COLO829 (cell line): ENCODE measurements at regions not wholly inside any gene's neighbourhood (a gene's known extent, or its start where the extent isn't known, plus 50 kb on each side); places are given as distances from the start of the nearest gene placed in this dataset.

Experiments
- DNase-seq: peaks from one replicate; pipeline ENCODE4 v3.0.0; 2012; ENCODE audit warnings: low spot score

DNA sequence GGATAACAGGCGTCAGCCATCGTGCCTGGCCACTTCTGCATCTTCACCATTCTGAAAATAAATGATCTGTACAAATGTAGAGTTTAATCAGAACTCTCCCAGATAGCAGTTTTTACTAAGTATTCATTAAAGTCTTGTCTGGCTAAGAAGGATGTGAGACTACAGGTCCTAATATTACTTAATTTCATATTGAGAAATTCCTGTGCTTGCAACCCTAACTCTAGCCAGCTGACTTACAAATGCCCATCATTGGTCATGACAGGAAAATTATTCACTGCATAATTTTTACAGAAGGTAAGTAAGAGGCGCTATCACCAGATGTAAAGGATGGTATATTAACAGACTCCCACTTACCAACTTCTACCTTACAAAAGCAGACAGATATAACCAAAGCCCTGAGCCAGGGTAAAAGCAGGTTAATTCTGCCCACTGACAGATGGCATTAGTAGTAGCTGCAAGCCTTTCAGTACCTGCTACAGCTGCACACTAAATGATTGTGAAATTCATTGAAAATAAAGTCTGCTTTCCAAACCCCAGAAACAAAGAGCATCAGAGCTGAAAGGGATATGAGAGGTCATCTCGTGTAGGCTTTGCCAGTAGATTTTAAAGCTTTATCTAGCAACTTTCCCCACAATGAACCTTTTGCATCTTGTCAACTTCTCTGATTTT is 55.9 kb upstream of the FOXN2 start:
- DNase-seq = no peak

DNA sequence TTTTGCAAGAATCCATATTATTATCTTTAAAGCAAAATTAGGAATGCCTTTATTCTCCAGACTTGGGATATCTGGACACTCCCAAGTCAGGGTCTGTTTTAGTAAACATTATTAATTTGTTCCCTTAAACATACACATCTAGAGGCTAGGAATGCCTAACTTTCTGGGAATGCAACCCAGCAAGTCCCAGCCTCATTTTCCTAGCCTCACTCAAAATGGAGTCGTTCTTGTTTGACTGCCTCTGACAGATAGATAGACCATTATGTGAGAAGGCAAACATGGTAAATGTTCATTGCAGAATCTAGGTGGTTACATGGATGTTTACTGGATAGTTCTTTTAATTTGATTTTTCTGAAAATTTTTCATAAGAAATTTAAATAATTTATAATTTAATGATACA is 54.7 kb upstream of the FOXN2 start:
- DNase-seq = no peak

DNA sequence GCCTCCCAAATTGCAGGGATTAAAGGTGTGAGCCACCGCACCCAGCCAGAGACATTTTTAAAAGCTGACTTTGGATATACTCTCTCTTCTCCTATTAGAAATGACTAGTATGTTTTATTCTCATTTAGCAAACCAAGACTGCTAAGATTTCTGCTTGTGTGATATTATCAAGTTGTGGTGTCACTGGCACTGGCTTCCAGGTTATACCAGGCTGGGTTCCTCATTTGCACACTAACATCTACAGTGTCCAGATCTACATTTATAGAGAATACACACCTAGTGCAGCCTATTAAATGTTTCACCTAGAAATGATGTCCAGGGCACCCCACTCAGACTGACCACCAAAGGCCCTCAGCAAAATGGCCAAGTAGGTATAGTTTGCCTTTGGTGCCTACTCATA is 49.9 kb upstream of the FOXN2 start:
- no peak for DNase-seq
